Mucosa of descending colon (tissue), 3 donors: ENCODE measurements at regions not wholly inside any gene's neighbourhood (a gene's known extent, or its start where the extent isn't known, plus 50 kb on each side); places are given as distances from the start of the nearest gene placed in this dataset.
"Not testable (repeated sequence)": the region's sequence is repeated elsewhere in the genome, so short reads cannot be mapped to it uniquely, and the experiment has no call there.

ENCODE experiments used
- ATAC-seq: fragments of 200-7000 bp; cut with Tn5 transposase; one replicate; pipeline ENCODE4 v1.9.1; 2020; ENCODE audit warnings: mild to moderate bottlenecking, moderate library complexity
- DNase-seq, 3 donors: peaks; one replicate each; pipeline ENCODE4 v3.0.0-alpha.2; 2020
- H3K36me3 ChIP-seq: fragments of 200-600 bp; one replicate; pipeline ENCODE4 v1.8.0; 2021; ENCODE audit warnings: low read depth, mild to moderate bottlenecking
- H3K4me1 ChIP-seq: fragments of 200-600 bp; one replicate; pipeline ENCODE4 v1.8.0; 2021; ENCODE audit warnings: low read depth, mild to moderate bottlenecking
- H3K4me3 ChIP-seq: fragments of 200-600 bp; one replicate; pipeline ENCODE4 v1.8.0; 2021; ENCODE audit warnings: mild to moderate bottlenecking
- H3K9me3 ChIP-seq: fragments of 200-600 bp; one replicate; pipeline ENCODE4 v1.8.0; 2021; ENCODE audit warnings: mild to moderate bottlenecking
- intact Hi-C, 2 donors: fragments of 100-400 bp; cut with DNase I in 1 of 2; cut with micrococcal nuclease in 1 of 2; formaldehyde crosslinking; loops; one replicate each; pipeline versions ENCODE4 v1.11.0 to v1.11.1; 2022; cut with DNase I, micrococcal nuclease
- TF ChIP-seq, protein P1 (sequence below): fragments of 200-600 bp; IDR thresholded peaks from one replicate; pipeline ENCODE4 v1.8.0; 2022; ENCODE audit warnings: antibody characterized with exemption, mild to moderate bottlenecking
- donor health status: DM: no; HTN: no; CAD: no; lungs with moderate emphysema.
- donor health status: DM: no; HTN: no; CAD: no.
- donor health status: DM: no; HTN: yes; CAD: no.

DNA sequence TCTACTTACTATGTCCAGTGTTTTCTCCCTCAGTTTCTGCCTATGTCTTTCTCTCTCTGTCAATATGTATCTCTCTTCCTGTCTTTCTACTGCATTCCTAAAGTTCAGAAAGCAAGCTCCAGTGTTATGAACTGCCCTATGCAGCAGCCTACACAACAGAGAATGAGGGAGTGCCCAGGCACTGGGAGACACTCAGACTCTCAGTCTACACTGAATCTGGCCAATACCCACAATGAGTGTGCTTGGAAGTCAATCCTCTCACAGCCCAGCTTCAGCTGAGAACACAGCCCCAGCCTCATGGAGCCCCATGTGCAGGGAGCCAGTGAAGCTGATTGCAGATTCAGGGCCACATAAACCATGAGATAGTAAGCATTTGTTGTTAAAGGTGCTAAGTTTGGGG, 128.7 kb downstream of the ALG10 start:
- H3K36me3 ChIP-seq, result no peaks in the 10 kb centered on the region
- TF ChIP-seq, protein P1, sequence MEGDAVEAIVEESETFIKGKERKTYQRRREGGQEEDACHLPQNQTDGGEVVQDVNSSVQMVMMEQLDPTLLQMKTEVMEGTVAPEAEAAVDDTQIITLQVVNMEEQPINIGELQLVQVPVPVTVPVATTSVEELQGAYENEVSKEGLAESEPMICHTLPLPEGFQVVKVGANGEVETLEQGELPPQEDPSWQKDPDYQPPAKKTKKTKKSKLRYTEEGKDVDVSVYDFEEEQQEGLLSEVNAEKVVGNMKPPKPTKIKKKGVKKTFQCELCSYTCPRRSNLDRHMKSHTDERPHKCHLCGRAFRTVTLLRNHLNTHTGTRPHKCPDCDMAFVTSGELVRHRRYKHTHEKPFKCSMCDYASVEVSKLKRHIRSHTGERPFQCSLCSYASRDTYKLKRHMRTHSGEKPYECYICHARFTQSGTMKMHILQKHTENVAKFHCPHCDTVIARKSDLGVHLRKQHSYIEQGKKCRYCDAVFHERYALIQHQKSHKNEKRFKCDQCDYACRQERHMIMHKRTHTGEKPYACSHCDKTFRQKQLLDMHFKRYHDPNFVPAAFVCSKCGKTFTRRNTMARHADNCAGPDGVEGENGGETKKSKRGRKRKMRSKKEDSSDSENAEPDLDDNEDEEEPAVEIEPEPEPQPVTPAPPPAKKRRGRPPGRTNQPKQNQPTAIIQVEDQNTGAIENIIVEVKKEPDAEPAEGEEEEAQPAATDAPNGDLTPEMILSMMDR, result no peak
- H3K4me3 ChIP-seq, result no peak overlapping the region
- H3K4me1 ChIP-seq, result no peaks in the 10 kb centered on the region
- no peak for ATAC-seq
- no peak for DNase-seq
- H3K9me3 ChIP-seq, result no peaks in the 10 kb centered on the region
- intact Hi-C loops, result no loop called here

- Histone ChIP-seq H3K36me3 (no peaks in the 10 kb centered on the region), H3K4me1 (no peaks in the 10 kb centered on the region), H3K9me3 (peaks cover 11% of the 10 kb centered on the region), H3K4me3 (no peak overlapping the region)
- TF ChIP-seq, protein P1, result no peak
- DNase-seq, result no peak
- no peak for ATAC-seq
- intact Hi-C loops, result no loop called here
These were observed 141.1 kb downstream of the ALG10 start for GRCh38 chr12:34163443-34163842.

DNA sequence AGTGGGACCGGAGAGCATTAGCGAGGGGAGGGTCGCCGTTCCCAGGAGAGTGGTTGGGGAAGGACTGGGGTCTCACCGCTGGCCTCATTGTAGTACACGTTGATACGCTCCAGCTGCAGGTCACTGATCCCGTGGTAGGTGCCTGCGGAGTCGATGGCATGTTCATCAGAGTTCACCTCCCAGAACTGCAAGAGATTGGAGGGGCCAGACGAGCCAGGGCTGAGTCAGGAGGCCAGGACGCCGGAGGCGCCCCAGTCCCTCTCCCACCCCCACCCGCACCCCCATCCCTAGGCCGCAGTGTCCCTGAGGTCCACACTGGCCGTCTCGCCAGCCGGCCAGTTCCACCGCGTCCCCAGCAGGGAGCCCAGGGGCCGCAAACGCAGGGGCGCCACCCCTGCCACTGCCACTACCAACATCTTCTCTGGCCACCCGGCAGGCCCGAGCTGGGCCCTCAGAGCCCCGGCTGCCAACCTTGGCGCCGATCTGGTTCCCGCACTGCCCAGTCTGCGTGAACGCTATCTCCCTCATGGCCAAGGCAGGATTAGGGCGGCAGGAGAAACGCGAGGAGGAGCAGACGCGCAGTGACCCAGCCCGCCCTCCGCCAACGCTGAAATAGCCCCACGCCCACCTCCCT, 144.2 kb downstream of the ALG10 start:
- Histone ChIP-seq H3K4me1 (no peaks in the 10 kb centered on the region), H3K36me3 (no peaks in the 10 kb centered on the region), H3K4me3 (no peak overlapping the region), H3K9me3 (peaks cover 11% of the 10 kb centered on the region)
- DNase-seq, result no peak
- intact Hi-C loops, result no loop called here
- ATAC-seq, result no peak
- TF ChIP-seq, protein P1, result no peak

GRCh38 chr12:34168507-34168906, 146.2 kb downstream of the ALG10 start:
- H3K4me3 ChIP-seq, intact Hi-C loops, DNase-seq, H3K4me1 ChIP-seq, ATAC-seq, H3K36me3 ChIP-seq: not testable (repeated sequence)
- peaks cover 11% of the 10 kb centered on the region for H3K9me3 ChIP-seq

DNA sequence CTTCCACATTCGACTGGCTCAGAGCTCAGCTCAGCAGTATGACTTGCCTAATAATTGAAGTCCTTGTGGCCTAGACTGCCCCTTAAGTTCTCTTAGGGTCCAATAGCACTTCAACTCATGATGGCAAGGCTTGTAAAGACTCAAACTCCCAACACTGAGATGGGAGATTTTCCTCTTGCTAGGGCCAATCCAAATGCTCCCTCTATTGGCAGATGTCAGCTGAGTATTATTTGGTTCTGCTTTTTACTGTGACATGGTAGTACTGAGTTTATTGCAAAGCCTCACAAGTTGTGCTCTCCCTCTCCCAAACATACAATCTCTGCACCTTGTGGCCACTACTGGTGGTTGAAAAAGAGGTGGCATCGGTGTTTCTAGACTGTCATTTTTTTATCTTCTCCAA, 164.2 kb downstream of the ALG10 start:
- TF ChIP-seq, protein P1, result no peak
- Histone ChIP-seq H3K4me1 (no peaks in the 10 kb centered on the region), H3K4me3 (no peak overlapping the region), H3K9me3 (peaks cover 5% of the 10 kb centered on the region), H3K36me3 (no peaks in the 10 kb centered on the region)
- intact Hi-C loops, result no loop called here
- ATAC-seq (no peak), DNase-seq (no peak)

- no peaks in the 10 kb centered on the region for H3K36me3 ChIP-seq
- ATAC-seq (no peak), DNase-seq (no peak)
- no peak overlapping the region for H3K4me3 ChIP-seq
- H3K4me1 ChIP-seq, result no peaks in the 10 kb centered on the region
- peaks cover 7% of the 10 kb centered on the region for H3K9me3 ChIP-seq
- intact Hi-C loops, result no loop called here
- TF ChIP-seq, protein P1, result no peak
These were observed 166.7 kb downstream of the ALG10 start for GRCh38 chr12:34188974-34189373.
